K562 (cell line): ENCODE measurements at regions not wholly inside any gene's neighbourhood (a gene's known extent, or its start where the extent isn't known, plus 50 kb on each side); places are given as distances from the start of the nearest gene placed in this dataset.
A peak's percentile ranks its signal among the peaks of the same experiment; 100 is the strongest.

ENCODE experiments used
- ATF7 ChIP-seq: fragments of 450-650 bp; IDR thresholded peaks from 2 replicates; pipeline ENCODE4 v1.7.1; 2014; ENCODE audit warnings: mild to moderate bottlenecking, moderate library complexity
- FOSL1 ChIP-seq: fragments of 200-800 bp; sonication (Bioruptor generic); conservative IDR thresholded peaks from 2 replicates; pipeline ENCODE4 v1.6.1; 2016; ENCODE audit warnings: missing genetic modification characterization, missing compliant biosample characterization
- GTF2F1 ChIP-seq: IDR thresholded peaks from 2 replicates; pipeline ENCODE4 v1.6.1; 2011; ENCODE audit warnings: low read depth, low read length, improper control_type of control experiment
- HLTF ChIP-seq: fragments of 450-650 bp; IDR thresholded peaks from 2 replicates; pipeline ENCODE4 v1.6.1; 2016
- ILK ChIP-seq: fragments of 450-650 bp; IDR thresholded peaks from 2 replicates; pipeline ENCODE4 v1.6.1; 2016; ENCODE audit warnings: missing genetic modification characterization, low read depth, mild to moderate bottlenecking, missing compliant biosample characterization, moderate library complexity, borderline replicate concordance
- KHSRP ChIP-seq: fragments of 450-650 bp; IDR thresholded peaks from 2 replicates; pipeline ENCODE4 v1.6.1; 2017
- KLF16 ChIP-seq: IDR thresholded peaks from 2 replicates; pipeline ENCODE4 v1.6.1; 2016; ENCODE audit warnings: antibody characterized with exemption
- MEIS2 ChIP-seq: fragments of 450-650 bp; IDR thresholded peaks from 2 replicates; pipeline ENCODE4 v1.6.1; 2014; ENCODE audit warnings: mild to moderate bottlenecking; ENCODE audit not compliant: partially characterized antibody
- NFYB ChIP-seq: IDR thresholded peaks from 2 replicates; pipeline ENCODE4 v1.6.1; 2011; ENCODE audit warnings: mild to moderate bottlenecking, moderate library complexity; ENCODE audit not compliant: insufficient read length; ENCODE audit errors: extremely low read depth
- PHF21A ChIP-seq: fragments of 450-650 bp; IDR thresholded peaks from 2 replicates; pipeline ENCODE4 v1.6.1; 2017; ENCODE audit warnings: low read depth, borderline replicate concordance
- POLR3A ChIP-seq: IDR thresholded peaks from 2 replicates; pipeline ENCODE4 v1.6.1; 2011; ENCODE audit warnings: borderline replicate concordance, mild to moderate bottlenecking, moderate library complexity; ENCODE audit not compliant: insufficient read length, insufficient read depth; ENCODE audit errors: extremely low read depth
- RAD51 ChIP-seq: fragments of 450-650 bp; IDR thresholded peaks from 2 replicates; pipeline ENCODE4 v1.7.1; 2016; ENCODE audit warnings: low read depth, mild to moderate bottlenecking, borderline replicate concordance
- RBM39 ChIP-seq: fragments of 200-400 bp; formaldehyde crosslinking; optimal IDR thresholded peaks from 2 replicates; pipeline ENCODE3; 2018; ENCODE audit warnings: low read depth, low read length
- RHOXF2B ChIP-seq: fragments of 250-450 bp; sonication (Bioruptor Pico); conservative IDR thresholded peaks from 2 replicates; pipeline ENCODE4 v1.5.1; 2021
- SIN3B ChIP-seq: fragments of 450-650 bp; IDR thresholded peaks from 2 replicates; pipeline ENCODE4 v1.6.1; 2017; ENCODE audit warnings: low read depth, mild to moderate bottlenecking, moderate library complexity
- SP1 ChIP-seq: sonication (generic); formaldehyde crosslinking; IDR thresholded peaks from 2 replicates; pipeline ENCODE4 v1.8.1; 2022; ENCODE audit warnings: mild to moderate bottlenecking, missing genetic modification reagents
- TAF15 ChIP-seq: fragments of 200-400 bp; formaldehyde crosslinking; IDR thresholded peaks from 2 replicates; pipeline ENCODE4 v1.6.1; 2017; ENCODE audit warnings: mild to moderate bottlenecking, low read depth, low read length, moderate library complexity
- ZEB2 ChIP-seq: fragments of 450-650 bp; IDR thresholded peaks from 2 replicates; pipeline ENCODE4 v1.6.1; 2016
- ZNF239 ChIP-seq: fragments of 250-450 bp; sonication (Bioruptor Pico); IDR thresholded peaks from 2 replicates; pipeline ENCODE4 v1.4.0; 2020; ENCODE audit warnings: mild to moderate bottlenecking
- ZNF431 ChIP-seq: sonication (generic); formaldehyde crosslinking; IDR thresholded peaks from 2 replicates; pipeline ENCODE4 v1.8.0; 2022; ENCODE audit warnings: mild to moderate bottlenecking, missing genetic modification reagents
- ZNF511 ChIP-seq: sonication (generic); formaldehyde crosslinking; IDR thresholded peaks from 2 replicates; pipeline ENCODE4 v1.8.0; 2022; ENCODE audit warnings: mild to moderate bottlenecking, missing genetic modification reagents
- ZNF76 ChIP-seq: fragments of 250-450 bp; sonication (Bioruptor Pico); IDR thresholded peaks from 2 replicates; pipeline ENCODE4 v1.4.0; 2020; ENCODE audit warnings: mild to moderate bottlenecking, moderate library complexity, borderline replicate concordance
- ZNF764 ChIP-seq: fragments of 250-450 bp; sonication (Bioruptor Pico); IDR thresholded peaks from 2 replicates; pipeline ENCODE4 v1.4.0; 2020; ENCODE audit warnings: low read depth, mild to moderate bottlenecking, moderate library complexity
- TF ChIP-seq, protein P1 (sequence below): fragments of 450-650 bp; formaldehyde crosslinking; IDR thresholded peaks from 2 replicates; pipeline ENCODE4 v1.4.0; 2022; ENCODE audit warnings: mild to moderate bottlenecking, moderate library complexity
- TF ChIP-seq, protein P2 (sequence below), 2 experiments: fragments of 200-800 bp in 1 of 2; sonication (Bioruptor generic) in 1 of 2; sonication (generic) in 1 of 2; formaldehyde crosslinking in 1 of 2; IDR thresholded peaks in 1 of 2; conservative IDR thresholded peaks in 1 of 2; 2 replicates each; pipeline versions ENCODE4 v1.5.0 to v1.6.1; 2016 to 2020; ENCODE audit warnings: missing compliant biosample characterization in 1 of 2, missing genetic modification characterization in 1 of 2, missing genetic modification reagents in 1 of 2
- TF ChIP-seq, protein P3 (sequence below): fragments of 450-650 bp; IDR thresholded peaks from 2 replicates; pipeline ENCODE4 v1.6.1; 2014; ENCODE audit warnings: low read depth, mild to moderate bottlenecking, moderate library complexity, borderline replicate concordance
- TF ChIP-seq, protein P4 (sequence below): fragments of 450-650 bp; conservative IDR thresholded peaks from 2 replicates; pipeline ENCODE4 v1.6.1; 2016; ENCODE audit warnings: missing genetic modification characterization, low read depth, mild to moderate bottlenecking, missing compliant biosample characterization, moderate library complexity

- TF ChIP-seq TAF15: no peak
- peak; percentile 5 for TF ChIP-seq MEIS2
- no peak for TF ChIP-seq KHSRP
- TF ChIP-seq HLTF: no peak
- TF ChIP-seq PHF21A: no peak
- TF ChIP-seq ILK (tag): no peak
- no peak for TF ChIP-seq ZNF764 (CRISPR knock-in tag)
- no peak for TF ChIP-seq ZNF431 (CRISPR knock-in tag)
- peak; percentile 52; the same call in 1 of the 2 replicates for TF ChIP-seq ATF7
- no peak for TF ChIP-seq ZNF511 (CRISPR knock-in tag)
- TF ChIP-seq GTF2F1: no peak
- TF ChIP-seq ZNF76: no peak
- TF ChIP-seq RAD51: no peak
- no peak for TF ChIP-seq KLF16
- no peak for TF ChIP-seq NFYB
- TF ChIP-seq, protein P1, sequence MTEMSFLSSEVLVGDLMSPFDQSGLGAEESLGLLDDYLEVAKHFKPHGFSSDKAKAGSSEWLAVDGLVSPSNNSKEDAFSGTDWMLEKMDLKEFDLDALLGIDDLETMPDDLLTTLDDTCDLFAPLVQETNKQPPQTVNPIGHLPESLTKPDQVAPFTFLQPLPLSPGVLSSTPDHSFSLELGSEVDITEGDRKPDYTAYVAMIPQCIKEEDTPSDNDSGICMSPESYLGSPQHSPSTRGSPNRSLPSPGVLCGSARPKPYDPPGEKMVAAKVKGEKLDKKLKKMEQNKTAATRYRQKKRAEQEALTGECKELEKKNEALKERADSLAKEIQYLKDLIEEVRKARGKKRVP (CRISPR knock-in tag): no peak
- TF ChIP-seq ZNF239 (CRISPR knock-in tag): no peak
- TF ChIP-seq, protein P2, sequence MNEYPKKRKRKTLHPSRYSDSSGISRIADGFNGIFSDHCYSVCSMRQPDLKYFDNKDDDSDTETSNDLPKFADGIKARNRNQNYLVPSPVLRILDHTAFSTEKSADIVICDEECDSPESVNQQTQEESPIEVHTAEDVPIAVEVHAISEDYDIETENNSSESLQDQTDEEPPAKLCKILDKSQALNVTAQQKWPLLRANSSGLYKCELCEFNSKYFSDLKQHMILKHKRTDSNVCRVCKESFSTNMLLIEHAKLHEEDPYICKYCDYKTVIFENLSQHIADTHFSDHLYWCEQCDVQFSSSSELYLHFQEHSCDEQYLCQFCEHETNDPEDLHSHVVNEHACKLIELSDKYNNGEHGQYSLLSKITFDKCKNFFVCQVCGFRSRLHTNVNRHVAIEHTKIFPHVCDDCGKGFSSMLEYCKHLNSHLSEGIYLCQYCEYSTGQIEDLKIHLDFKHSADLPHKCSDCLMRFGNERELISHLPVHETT (CRISPR knock-in tag; conservative IDR thresholded peaks at IDR 0.05 in 1 of 2, IDR thresholded peaks at IDR 0.05 in 1 of 2): no peak
- TF ChIP-seq SP1 (CRISPR knock-in tag): no peak
- TF ChIP-seq RBM39: no peak
- no peak for TF ChIP-seq SIN3B
- TF ChIP-seq ZEB2: no peak
- TF ChIP-seq, protein P3, sequence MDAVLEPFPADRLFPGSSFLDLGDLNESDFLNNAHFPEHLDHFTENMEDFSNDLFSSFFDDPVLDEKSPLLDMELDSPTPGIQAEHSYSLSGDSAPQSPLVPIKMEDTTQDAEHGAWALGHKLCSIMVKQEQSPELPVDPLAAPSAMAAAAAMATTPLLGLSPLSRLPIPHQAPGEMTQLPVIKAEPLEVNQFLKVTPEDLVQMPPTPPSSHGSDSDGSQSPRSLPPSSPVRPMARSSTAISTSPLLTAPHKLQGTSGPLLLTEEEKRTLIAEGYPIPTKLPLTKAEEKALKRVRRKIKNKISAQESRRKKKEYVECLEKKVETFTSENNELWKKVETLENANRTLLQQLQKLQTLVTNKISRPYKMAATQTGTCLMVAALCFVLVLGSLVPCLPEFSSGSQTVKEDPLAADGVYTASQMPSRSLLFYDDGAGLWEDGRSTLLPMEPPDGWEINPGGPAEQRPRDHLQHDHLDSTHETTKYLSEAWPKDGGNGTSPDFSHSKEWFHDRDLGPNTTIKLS: no peak
- TF ChIP-seq, protein P4, sequence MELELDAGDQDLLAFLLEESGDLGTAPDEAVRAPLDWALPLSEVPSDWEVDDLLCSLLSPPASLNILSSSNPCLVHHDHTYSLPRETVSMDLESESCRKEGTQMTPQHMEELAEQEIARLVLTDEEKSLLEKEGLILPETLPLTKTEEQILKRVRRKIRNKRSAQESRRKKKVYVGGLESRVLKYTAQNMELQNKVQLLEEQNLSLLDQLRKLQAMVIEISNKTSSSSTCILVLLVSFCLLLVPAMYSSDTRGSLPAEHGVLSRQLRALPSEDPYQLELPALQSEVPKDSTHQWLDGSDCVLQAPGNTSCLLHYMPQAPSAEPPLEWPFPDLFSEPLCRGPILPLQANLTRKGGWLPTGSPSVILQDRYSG (tag): no peak
- TF ChIP-seq POLR3A: no peak
- no peak for TF ChIP-seq RHOXF2B
- TF ChIP-seq FOSL1 (tag): peak; percentile 44
These were observed 292.1 kb downstream of the SPRY2 start (continued) for GRCh38 chr13:80048802-80049201.
